Lower leg skin (tissue), 3 donors: ENCODE measurements at regions not wholly inside any gene's neighbourhood (a gene's known extent, or its start where the extent isn't known, plus 50 kb on each side); places are given as distances from the start of the nearest gene placed in this dataset.

Experiments
- POLR2A ChIP-seq, 2 donors: fragments of 450-650 bp; IDR thresholded peaks; one replicate each; pipeline ENCODE4 v1.6.1; 2016 to 2017; ENCODE audit warnings: antibody characterized with exemption in 2 of 2, mild to moderate bottlenecking in 1 of 2, moderate library complexity in 1 of 2
- TF ChIP-seq, protein P1 (sequence below), 3 donors: fragments of 450-650 bp; IDR thresholded peaks; one replicate each; pipeline ENCODE4 v1.5.1; 2016; ENCODE audit warnings: antibody characterized with exemption in 3 of 3, mild to moderate bottlenecking in 3 of 3, moderate library complexity in 2 of 3

GRCh38 chr3:25114532-25114931 lies 313.5 kb upstream of the RARB start:
- TF ChIP-seq, protein P1, sequence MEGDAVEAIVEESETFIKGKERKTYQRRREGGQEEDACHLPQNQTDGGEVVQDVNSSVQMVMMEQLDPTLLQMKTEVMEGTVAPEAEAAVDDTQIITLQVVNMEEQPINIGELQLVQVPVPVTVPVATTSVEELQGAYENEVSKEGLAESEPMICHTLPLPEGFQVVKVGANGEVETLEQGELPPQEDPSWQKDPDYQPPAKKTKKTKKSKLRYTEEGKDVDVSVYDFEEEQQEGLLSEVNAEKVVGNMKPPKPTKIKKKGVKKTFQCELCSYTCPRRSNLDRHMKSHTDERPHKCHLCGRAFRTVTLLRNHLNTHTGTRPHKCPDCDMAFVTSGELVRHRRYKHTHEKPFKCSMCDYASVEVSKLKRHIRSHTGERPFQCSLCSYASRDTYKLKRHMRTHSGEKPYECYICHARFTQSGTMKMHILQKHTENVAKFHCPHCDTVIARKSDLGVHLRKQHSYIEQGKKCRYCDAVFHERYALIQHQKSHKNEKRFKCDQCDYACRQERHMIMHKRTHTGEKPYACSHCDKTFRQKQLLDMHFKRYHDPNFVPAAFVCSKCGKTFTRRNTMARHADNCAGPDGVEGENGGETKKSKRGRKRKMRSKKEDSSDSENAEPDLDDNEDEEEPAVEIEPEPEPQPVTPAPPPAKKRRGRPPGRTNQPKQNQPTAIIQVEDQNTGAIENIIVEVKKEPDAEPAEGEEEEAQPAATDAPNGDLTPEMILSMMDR (IDR thresholded peaks at IDR 0.05): no peak
- TF ChIP-seq POLR2A (IDR thresholded peaks at IDR 0.05): no peak
